Upper lobe of right lung (tissue), 1 donor: ENCODE measurements at regions not wholly inside any gene's neighbourhood (a gene's known extent, or its start where the extent isn't known, plus 50 kb on each side); places are given as distances from the start of the nearest gene placed in this dataset.

Experiments used
- ATAC-seq: fragments of 200-7000 bp; cut with Tn5 transposase; one replicate; pipeline ENCODE4 v1.9.1; 2020; ENCODE audit warnings: mild to moderate bottlenecking, moderate library complexity
- DNase-seq: peaks from one replicate; pipeline ENCODE4 v3.0.0-alpha.2; 2020
- H3K27ac ChIP-seq: fragments of 200-600 bp; one replicate; pipeline ENCODE4 v1.8.0; 2022
- H3K27me3 ChIP-seq: fragments of 200-600 bp; one replicate; pipeline ENCODE4 v1.8.0; 2022; ENCODE audit warnings: mild to moderate bottlenecking
- H3K36me3 ChIP-seq: fragments of 200-600 bp; one replicate; pipeline ENCODE4 v1.8.0; 2022
- H3K4me1 ChIP-seq: fragments of 200-600 bp; one replicate; pipeline ENCODE4 v1.8.0; 2022
- H3K4me3 ChIP-seq: fragments of 200-600 bp; one replicate; pipeline ENCODE4 v1.8.0; 2022; ENCODE audit warnings: mild to moderate bottlenecking
- H3K9me3 ChIP-seq: fragments of 200-600 bp; one replicate; pipeline ENCODE4 v1.8.0; 2022
- CTCF ChIP-seq: fragments of 200-600 bp; IDR thresholded peaks from one replicate; pipeline ENCODE4 v1.8.0; 2022; ENCODE audit warnings: antibody characterized with exemption
- intact Hi-C: fragments of 100-400 bp; cut with DNase I; formaldehyde crosslinking; loops from one replicate; pipeline ENCODE4 v1.11.0; 2022
- donor health status: DM: no; HTN: yes; CAD: no; lungs with severe emphysema.

GRCh38 chr7:53245721-53246120 lies 210.3 kb downstream of the POM121L12 start:
- no peak for DNase-seq
- Histone ChIP-seq H3K36me3 (no peaks in the 10 kb centered on the region), H3K27me3 (no peaks in the 10 kb centered on the region), H3K27ac (no peak overlapping the region), H3K4me3 (no peak overlapping the region), H3K9me3 (no peaks in the 10 kb centered on the region), H3K4me1 (no peaks in the 10 kb centered on the region)
- no peak for ATAC-seq
- intact Hi-C loops: no loop called here
- no peak for TF ChIP-seq CTCF

- Histone ChIP-seq H3K27me3 (no peaks in the 10 kb centered on the region), H3K36me3 (no peaks in the 10 kb centered on the region), H3K27ac (no peak overlapping the region), H3K9me3 (no peaks in the 10 kb centered on the region), H3K4me1 (no peaks in the 10 kb centered on the region), H3K4me3 (no peak overlapping the region)
- DNase-seq (no peak), ATAC-seq (no peak)
- no peak for TF ChIP-seq CTCF
- intact Hi-C loops: no loop called here
Measured at GRCh38 chr7:53246957-53247356, 211.5 kb downstream of the POM121L12 start.

GRCh38 chr7:53252539-53252938 lies 217.1 kb downstream of the POM121L12 start:
- TF ChIP-seq CTCF: no peak
- Histone ChIP-seq H3K36me3 (no peaks in the 10 kb centered on the region), H3K9me3 (no peaks in the 10 kb centered on the region), H3K4me1 (no peaks in the 10 kb centered on the region), H3K27me3 (no peaks in the 10 kb centered on the region), H3K27ac (no peak overlapping the region), H3K4me3 (no peak overlapping the region)
- ATAC-seq (no peak), DNase-seq (no peak)
- intact Hi-C loops: no loop called here

- Histone ChIP-seq H3K4me1 (no peaks in the 10 kb centered on the region), H3K9me3 (no peaks in the 10 kb centered on the region), H3K27me3 (no peaks in the 10 kb centered on the region), H3K36me3 (no peaks in the 10 kb centered on the region), H3K27ac (no peak overlapping the region), H3K4me3 (no peak overlapping the region)
- no peak for TF ChIP-seq CTCF
- intact Hi-C loops: no loop called here
- DNase-seq (no peak), ATAC-seq (no peak)
Measured at GRCh38 chr7:53272081-53272480, 236.6 kb downstream of the POM121L12 start.

- intact Hi-C loops: no loop called here
- no peak overlapping the region for H3K27ac ChIP-seq
- H3K9me3 ChIP-seq: no peaks in the 10 kb centered on the region
- no peak for TF ChIP-seq CTCF
- ATAC-seq (no peak), DNase-seq (no peak)
- no peaks in the 10 kb centered on the region for H3K27me3 ChIP-seq
- no peaks in the 10 kb centered on the region for H3K36me3 ChIP-seq
- no peaks in the 10 kb centered on the region for H3K4me1 ChIP-seq
- H3K4me3 ChIP-seq: no peak overlapping the region
Measured at GRCh38 chr7:53281312-53281711, 245.9 kb downstream of the POM121L12 start.

GRCh38 chr7:53292341-53292740 lies 256.9 kb downstream of the POM121L12 start:
- ATAC-seq (no peak), DNase-seq (no peak)
- intact Hi-C loops: no loop called here
- no peak for TF ChIP-seq CTCF
- Histone ChIP-seq H3K4me3 (no peak overlapping the region), H3K27me3 (no peaks in the 10 kb centered on the region), H3K27ac (no peak overlapping the region), H3K9me3 (no peaks in the 10 kb centered on the region), H3K36me3 (no peaks in the 10 kb centered on the region), H3K4me1 (no peaks in the 10 kb centered on the region)
